ENCODE measurements at regions not wholly inside any gene's neighbourhood (a gene's known extent, or its start where the extent isn't known, plus 50 kb on each side); places are given as distances from the start of the nearest gene placed in this dataset.

GRCh38 chr3:44070841-44071546 is 170.7 kb upstream of the TOPAZ1 start:
- TF ChIP-seq CTCF (IDR thresholded peaks at IDR 0.05; ENCODE audit: extremely low read depth, low read depth, low read length): no peak

GRCh38 chr3:44072601-44073540 is 168.8 kb upstream of the TOPAZ1 start:
- no peaks in the 10 kb centered on the region for H3K36me3 ChIP-seq (ENCODE audit: insufficient read depth, low read length)
- H4K20me1 ChIP-seq (ENCODE audit: insufficient read depth, low read length): no peaks in the 10 kb centered on the region
- TF ChIP-seq CTCF (IDR thresholded peaks at IDR 0.05; ENCODE audit: extremely low read depth, low read depth, low read length): no peak
- H3K4me1 ChIP-seq (ENCODE audit: insufficient read depth, low read length): no peaks in the 10 kb centered on the region
- peaks cover 6% of the 10 kb centered on the region for H3K79me2 ChIP-seq (ENCODE audit: insufficient read depth, low read length)
- no peak overlapping the region for H3K4me3 ChIP-seq (ENCODE audit: insufficient read depth, low read length)
- no peak overlapping the region for H2AFZ ChIP-seq (ENCODE audit: low read length)
- DNase-seq (ENCODE audit: insufficient read length, low spot score, missing footprints): peak; percentile 53
- no peak overlapping the region for H3K27ac ChIP-seq (ENCODE audit: low read depth, low read length)
- no peaks in the 10 kb centered on the region for H3K9me3 ChIP-seq (ENCODE audit: low read depth, low read length)
- no peaks in the 10 kb centered on the region for H3K27me3 ChIP-seq (ENCODE audit: insufficient read depth, low read length)
- H3K4me2 ChIP-seq (ENCODE audit: insufficient read depth, low read length): no peak overlapping the region

More at GRCh38 chr3:44070841-44071546, 170.7 kb upstream of the TOPAZ1 start:
- no peak overlapping the region for H3K27ac ChIP-seq (ENCODE audit: low read depth, low read length)
- DNase-seq (ENCODE audit: insufficient read length, low spot score, missing footprints): no peak
- no peaks in the 10 kb centered on the region for H3K9me3 ChIP-seq (ENCODE audit: low read depth, low read length)
- H2AFZ ChIP-seq (ENCODE audit: low read length): no peak overlapping the region
- no peaks in the 10 kb centered on the region for H3K36me3 ChIP-seq (ENCODE audit: insufficient read depth, low read length)
- no peak overlapping the region for H3K4me2 ChIP-seq (ENCODE audit: insufficient read depth, low read length)
- no peaks in the 10 kb centered on the region for H3K4me1 ChIP-seq (ENCODE audit: insufficient read depth, low read length)
- no peak overlapping the region for H3K4me3 ChIP-seq (ENCODE audit: insufficient read depth, low read length)
- no peaks in the 10 kb centered on the region for H4K20me1 ChIP-seq (ENCODE audit: insufficient read depth, low read length)
- no peaks in the 10 kb centered on the region for H3K27me3 ChIP-seq (ENCODE audit: insufficient read depth, low read length)
- H3K79me2 ChIP-seq (ENCODE audit: insufficient read depth, low read length): peaks cover 6% of the 10 kb centered on the region

GRCh38 chr3:44074181-44074580 is 167.5 kb upstream of the TOPAZ1 start:
- Histone ChIP-seq H3K27ac (ENCODE audit: low read depth, low read length) (no peak overlapping the region), H3K36me3 (ENCODE audit: insufficient read depth, low read length) (no peaks in the 10 kb centered on the region), H3K4me1 (ENCODE audit: insufficient read depth, low read length) (no peaks in the 10 kb centered on the region), H3K27me3 (ENCODE audit: insufficient read depth, low read length) (no peaks in the 10 kb centered on the region), H3K9me3 (ENCODE audit: low read depth, low read length) (no peaks in the 10 kb centered on the region), H4K20me1 (ENCODE audit: insufficient read depth, low read length) (no peaks in the 10 kb centered on the region), H3K4me3 (ENCODE audit: insufficient read depth, low read length) (no peak overlapping the region), H3K4me2 (ENCODE audit: insufficient read depth, low read length) (no peak overlapping the region), H3K79me2 (ENCODE audit: insufficient read depth, low read length) (peaks cover 6% of the 10 kb centered on the region), H2AFZ (ENCODE audit: low read length) (no peak overlapping the region)
- TF ChIP-seq CTCF (IDR thresholded peaks at IDR 0.05; ENCODE audit: extremely low read depth, low read depth, low read length): no peak
- peak; percentile 71 for DNase-seq (ENCODE audit: insufficient read length, low spot score, missing footprints)

Data from osteoblast (primary cell).